Endothelial cell of umbilical vein (primary cell): ENCODE measurements at regions not wholly inside any gene's neighbourhood (a gene's known extent, or its start where the extent isn't known, plus 50 kb on each side); places are given as distances from the start of the nearest gene placed in this dataset.

Source experiments
- BruUV-seq: library from RNA; stranded (reverse); fragments of 400-500 nt; replicated peaks from 2 replicates; lab custom pipeline; 2021; lab: Mats Ljungman, UMichigan
- CTCF ChIA-PET: fragments of 300-600, 350-600 bp; sonication (Branson Sonifier 250); formaldehyde crosslinking; loops from one replicate; lab custom pipeline; 2021; ENCODE audit warnings: antibody characterized with exemption, inconsistent platforms; lab: Charles Lee
- POLR2A ChIA-PET: fragments of 300-600, 350-600 bp; sonication (Branson Sonifier 250); formaldehyde crosslinking; loops from one replicate; lab custom pipeline; 2021; ENCODE audit warnings: antibody characterized with exemption, inconsistent platforms; lab: Charles Lee
- DNase-seq: peaks from one replicate; pipeline ENCODE4 v3.0.0-alpha.2; 2011; ENCODE audit warnings: low read depth, low spot score
- FAIRE-seq: peaks from 2 replicates; lab custom pipeline; 2011; peaks lifted over from hg19 to GRCh38; lab: Jason Lieb, UNC
- H2AFZ ChIP-seq: 2 replicates; pipeline ENCODE4 v1.6.0; 2012; ENCODE audit warnings: low read depth, low read length, control low read depth, inconsistent platforms
- H3K27ac ChIP-seq: 2 replicates; pipeline ENCODE4 v1.5.1; 2011; ENCODE audit warnings: low read depth, mild to moderate bottlenecking, control low read depth, low read length, moderate library complexity; ENCODE audit not compliant: insufficient read depth
- H3K27me3 ChIP-seq, 2 experiments: 2 replicates each; pipeline versions ENCODE4 v1.6.0 to v1.6.1; 2011; ENCODE audit warnings: low read length in 2 of 2, mixed read lengths in 1 of 2; ENCODE audit not compliant: control insufficient read depth in 2 of 2, insufficient read depth in 2 of 2
- H3K36me3 ChIP-seq, 2 experiments: 2 replicates in 1 of 2; 3 replicates in 1 of 2; pipeline ENCODE4 v1.5.1; 2011; ENCODE audit warnings: low read length in 2 of 2, mild to moderate bottlenecking in 1 of 2, moderate library complexity in 1 of 2; ENCODE audit not compliant: control insufficient read depth in 2 of 2, insufficient read depth in 2 of 2; ENCODE audit errors: extremely low read depth in 1 of 2
- H3K4me1 ChIP-seq: 3 replicates; pipeline ENCODE4 v1.5.1; 2011; ENCODE audit warnings: mild to moderate bottlenecking, low read length; ENCODE audit not compliant: control insufficient read depth, insufficient read depth; ENCODE audit errors: extremely low read depth
- H3K4me2 ChIP-seq: 2 replicates; pipeline ENCODE4 v1.6.1; 2011; ENCODE audit warnings: low read length, control low read depth, mixed read lengths; ENCODE audit not compliant: insufficient read depth
- H3K4me3 ChIP-seq, 3 experiments: fragments of 200-600 bp in 1 of 3; sonication (generic), shearing (Covaris generic) in 1 of 3; replicated peaks in 1 of 3; 2 replicates each; pipeline ENCODE4 v1.5.1; 2011 to 2016; ENCODE audit warnings: control low read depth in 3 of 3, low read length in 3 of 3, mild to moderate bottlenecking in 2 of 3, inconsistent platforms in 1 of 3, low read depth in 1 of 3, moderate library complexity in 1 of 3; ENCODE audit not compliant: insufficient read depth in 1 of 3
- H3K79me2 ChIP-seq: 2 replicates; pipeline ENCODE4 v1.6.0; 2012; ENCODE audit warnings: low read length, inconsistent platforms; ENCODE audit not compliant: control insufficient read depth, insufficient read depth
- H3K9ac ChIP-seq: replicated peaks from 2 replicates; pipeline ENCODE3; 2011; ENCODE audit warnings: low read length, control low read depth; ENCODE audit not compliant: insufficient read depth; ENCODE audit errors: extremely low read depth
- H3K9me1 ChIP-seq: replicated peaks from 3 replicates; pipeline ENCODE4 v1.6.0; 2011; ENCODE audit warnings: mild to moderate bottlenecking, low read length; ENCODE audit not compliant: control insufficient read depth, insufficient read depth; ENCODE audit errors: extremely low read depth
- H3K9me3 ChIP-seq: replicated peaks from 2 replicates; pipeline ENCODE4 v1.5.1; 2012; ENCODE audit warnings: low read length, inconsistent platforms; ENCODE audit not compliant: control insufficient read depth, insufficient read depth
- H4K20me1 ChIP-seq: replicated peaks from 2 replicates; pipeline ENCODE3; 2011; ENCODE audit warnings: mild to moderate bottlenecking, low read length; ENCODE audit not compliant: control insufficient read depth, insufficient read depth; ENCODE audit errors: extremely low read depth
- CTCF ChIP-seq, 2 donors: IDR thresholded peaks; 1 replicate in 1 of 2; 2 replicates in 1 of 2; pipeline ENCODE4 v1.5.1; 2011; ENCODE audit warnings: low read length in 2 of 2, mild to moderate bottlenecking in 2 of 2, moderate library complexity in 2 of 2, control low read depth in 1 of 2, inconsistent platforms in 1 of 2, low read depth in 1 of 2; ENCODE audit not compliant: insufficient read depth in 1 of 2; ENCODE audit errors: extremely low read depth in 1 of 2
- EZH2 ChIP-seq: IDR thresholded peaks from 2 replicates; pipeline ENCODE4 v1.6.1; 2012; ENCODE audit warnings: borderline replicate concordance, low read depth, mild to moderate bottlenecking, moderate library complexity, low read length, inconsistent platforms; ENCODE audit not compliant: severe bottlenecking
- GATA2 ChIP-seq: IDR thresholded peaks from 2 replicates; pipeline ENCODE4 v1.7.0; 2011; ENCODE audit warnings: low read depth, mild to moderate bottlenecking, moderate library complexity, mixed read lengths, low read length; ENCODE audit not compliant: insufficient read length, insufficient read depth
- JUN ChIP-seq: IDR thresholded peaks from 2 replicates; pipeline ENCODE4 v1.6.1; 2011; ENCODE audit warnings: borderline replicate concordance, low read depth; ENCODE audit not compliant: insufficient read length, insufficient read depth
- MAX ChIP-seq: IDR thresholded peaks from 2 replicates; pipeline ENCODE4 v1.6.1; 2011; ENCODE audit not compliant: insufficient read depth, insufficient read length
- MYC ChIP-seq: IDR thresholded peaks from one replicate; pipeline ENCODE4 v1.6.1; 2011; ENCODE audit warnings: mild to moderate bottlenecking, low read depth, low read length
- POLR2AphosphoS5 ChIP-seq: IDR thresholded peaks from 2 replicates; pipeline ENCODE4 v1.6.1; 2012; ENCODE audit warnings: low read depth, mild to moderate bottlenecking, control low read depth, low read length, moderate library complexity; ENCODE audit not compliant: insufficient read depth
- dilution Hi-C: fragments of 300-500 bp; cut with MboI; formaldehyde crosslinking; loops from one replicate; pipeline ENCODE4 v1.15.0; 2019; ENCODE audit warnings: low sequenced_read_pairs; ENCODE audit not compliant: extremely low pct_ligation_motif_present
- intact Hi-C: fragments of 100-400 bp; cut with micrococcal nuclease; formaldehyde crosslinking; loops from one replicate; pipeline ENCODE4 v1.10.0; 2022

- H2AFZ ChIP-seq = no peak overlapping the region
- FAIRE-seq = no peak
- no peaks in the 10 kb centered on the region for H3K79me2 ChIP-seq
- no peak for DNase-seq
- no peaks in the 10 kb centered on the region for H3K4me1 ChIP-seq
- intact Hi-C loops = no loop called here
- ChIA-PET POLR2A (no interaction called here), CTCF (no interaction called here)
- TF ChIP-seq MAX = no peak
- TF ChIP-seq CTCF (IDR thresholded peaks at IDR 0.05; ENCODE audit: extremely low read depth in 1 of 2, insufficient read depth in 1 of 2, low read depth in 1 of 2, low read length in 2 of 2) = no peak
- H3K27ac ChIP-seq = no peak overlapping the region
- peaks cover 5% of the 10 kb centered on the region for H3K9me3 ChIP-seq
- no peak overlapping the region for H3K4me3 ChIP-seq
- BruUV-seq = no TSS peak
- H3K9ac ChIP-seq = no peak overlapping the region
- H3K4me2 ChIP-seq = no peak overlapping the region
- H3K36me3 ChIP-seq = no peaks in the 10 kb centered on the region
- no peaks in the 10 kb centered on the region for H4K20me1 ChIP-seq
- dilution Hi-C loops = no loop called here
- H3K27me3 ChIP-seq = no peaks in the 10 kb centered on the region
- H3K9me1 ChIP-seq = no peaks in the 10 kb centered on the region
These were observed 100.1 kb downstream of the CRLF2 start for GRCh38 chrX:1112321-1112720.

GRCh38 chrX:1111601-1112300, 100.7 kb downstream of the CRLF2 start:
- no TSS peak for BruUV-seq

More at GRCh38 chrX:1111601-1112300, 100.7 kb downstream of the CRLF2 start:
- dilution Hi-C loops (no loop called here), intact Hi-C loops (no loop called here)
- POLR2A ChIA-PET = no interaction called here
- Histone ChIP-seq H3K4me3 (no peak overlapping the region), H3K9ac (no peak overlapping the region), H3K27ac (no peak overlapping the region), H3K36me3 (no peaks in the 10 kb centered on the region), H4K20me1 (no peaks in the 10 kb centered on the region), H3K9me1 (no peaks in the 10 kb centered on the region), H2AFZ (no peak overlapping the region), H3K4me1 (no peaks in the 10 kb centered on the region), H3K79me2 (no peaks in the 10 kb centered on the region), H3K4me2 (no peak overlapping the region), H3K27me3 (no peaks in the 10 kb centered on the region), H3K9me3 (peaks cover 3% of the 10 kb centered on the region)
- no peak for FAIRE-seq
- TF ChIP-seq POLR2AphosphoS5 = no peak
- no peak for TF ChIP-seq GATA2
- no peak for TF ChIP-seq JUN
- TF ChIP-seq CTCF (IDR thresholded peaks at IDR 0.05; ENCODE audit: extremely low read depth in 1 of 2, insufficient read depth in 1 of 2, low read depth in 1 of 2, low read length in 2 of 2) = no peak
- no peak for TF ChIP-seq EZH2
- TF ChIP-seq MYC = no peak
- TF ChIP-seq MAX = no peak
- DNase-seq = no peak
- CTCF ChIA-PET = no interaction called here
